ENCODE measurements at regions not wholly inside any gene's neighbourhood (a gene's known extent, or its start where the extent isn't known, plus 50 kb on each side); places are given as distances from the start of the nearest gene placed in this dataset.
"Not testable (repeated sequence)": the region's sequence is repeated elsewhere in the genome, so short reads cannot be mapped to it uniquely, and the experiment has no call there.

DNA sequence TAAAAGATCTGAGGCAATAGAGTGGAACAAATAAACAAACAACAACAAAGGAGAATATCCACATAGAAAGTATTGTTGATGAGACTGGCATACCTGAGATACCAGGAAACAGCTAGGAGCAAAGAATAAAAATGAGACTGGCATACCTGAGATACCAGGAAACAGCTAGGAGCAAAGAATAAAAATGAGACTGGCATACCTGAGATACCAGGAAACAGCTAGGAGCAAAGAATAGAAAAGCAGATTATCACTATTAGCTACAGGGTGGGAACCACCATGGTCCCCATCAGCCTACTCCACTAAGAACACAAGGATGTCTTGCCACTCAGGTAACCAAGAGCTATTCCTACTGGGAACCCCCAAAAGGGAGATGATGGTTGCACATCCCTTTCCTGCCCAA lies 230.2 kb upstream of the MMS22L start:
- H3K36me3 ChIP-seq (ENCODE audit: control insufficient read depth in 2 of 2, insufficient read depth in 2 of 2, low read length in 1 of 2); H3K4me1 ChIP-seq (ENCODE audit: control insufficient read depth, insufficient read depth, low read length); RAD21 ChIA-PET (ENCODE audit: unreplicated experiment); POLR2A ChIA-PET; BruUV-seq (replicated peaks); H3K4me3 ChIP-seq; intact Hi-C loops (cut with micrococcal nuclease; ENCODE audit: unreplicated experiment); FAIRE-seq; H2AFZ ChIP-seq (ENCODE audit: control insufficient read depth, low read depth, low read length); H3K9ac ChIP-seq (ENCODE audit: control insufficient read depth, insufficient read depth, low read length); H3K79me2 ChIP-seq (ENCODE audit: control insufficient read depth, insufficient read depth, low read length); H3K27ac ChIP-seq (ENCODE audit: control insufficient read depth, insufficient read depth); in situ Hi-C loops (cut with MboI); H3K27me3 ChIP-seq (replicated peaks in 1 of 2; ENCODE audit: control insufficient read depth in 2 of 2, insufficient read depth in 2 of 2, low read length in 1 of 2); H3K4me2 ChIP-seq (ENCODE audit: control insufficient read depth, insufficient read depth); ATAC-seq; H4K20me1 ChIP-seq (ENCODE audit: control insufficient read depth, insufficient read depth); H3K9me3 ChIP-seq (replicated peaks; ENCODE audit: control insufficient read depth, insufficient read depth, low read length); DNase-seq (ENCODE audit: low read depth, low spot score): not testable (repeated sequence)
- ChIA-PET CTCF (interaction anchor here (0.6 to 1.8 kb wide), 2 partner anchors 16 to 396 kb away, joined by 3 to 4 read pairs; no protein-coding TSS in a partner anchor), SMC1A (ENCODE audit: uncharacterized antibody, unreplicated experiment) (interaction anchor here (2.2 kb wide), 1 partner anchor 11 kb away, joined by 9 read pairs; no protein-coding TSS in a partner anchor)

DNA sequence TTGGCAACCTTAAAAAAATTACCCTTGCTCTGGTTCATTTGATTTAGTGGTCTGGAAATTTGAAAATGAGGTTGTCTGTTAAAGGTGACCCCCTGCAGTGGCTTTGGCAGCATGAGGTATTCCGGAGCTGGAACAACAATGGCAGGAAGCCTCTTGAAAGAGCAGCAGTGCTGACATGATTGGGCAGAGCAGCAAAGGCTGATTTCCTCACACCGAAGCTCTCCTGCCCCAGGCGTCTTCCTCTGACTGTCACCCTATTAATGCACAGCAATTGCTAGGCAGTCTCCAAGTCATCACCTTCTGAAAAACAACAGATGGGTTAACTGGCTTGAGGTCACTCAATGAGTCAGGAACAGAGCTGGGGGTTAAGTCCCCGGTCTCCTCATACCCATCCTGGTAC lies 241.8 kb upstream of the MMS22L start:
- Histone ChIP-seq H3K27ac (ENCODE audit: control insufficient read depth, insufficient read depth) (no peak overlapping the region), H3K36me3 (ENCODE audit: control insufficient read depth in 2 of 2, insufficient read depth in 2 of 2, low read length in 1 of 2) (no peaks in the 10 kb centered on the region), H3K27me3 (replicated peaks in 1 of 2; ENCODE audit: control insufficient read depth in 2 of 2, insufficient read depth in 2 of 2, low read length in 1 of 2) (no peaks in the 10 kb centered on the region), H3K4me1 (ENCODE audit: control insufficient read depth, insufficient read depth, low read length) (no peaks in the 10 kb centered on the region), H3K9me3 (replicated peaks; ENCODE audit: control insufficient read depth, insufficient read depth, low read length) (no peaks in the 10 kb centered on the region), H3K4me3 (no peak overlapping the region), H2AFZ (ENCODE audit: control insufficient read depth, low read depth, low read length) (no peak overlapping the region), H3K9ac (ENCODE audit: control insufficient read depth, insufficient read depth, low read length) (no peak overlapping the region), H3K79me2 (ENCODE audit: control insufficient read depth, insufficient read depth, low read length) (no peaks in the 10 kb centered on the region), H3K4me2 (ENCODE audit: control insufficient read depth, insufficient read depth) (no peak overlapping the region), H4K20me1 (ENCODE audit: control insufficient read depth, insufficient read depth) (no peaks in the 10 kb centered on the region)
- intact Hi-C loops (cut with micrococcal nuclease; ENCODE audit: unreplicated experiment), result no loop called here
- TF ChIP-seq, protein P1, sequence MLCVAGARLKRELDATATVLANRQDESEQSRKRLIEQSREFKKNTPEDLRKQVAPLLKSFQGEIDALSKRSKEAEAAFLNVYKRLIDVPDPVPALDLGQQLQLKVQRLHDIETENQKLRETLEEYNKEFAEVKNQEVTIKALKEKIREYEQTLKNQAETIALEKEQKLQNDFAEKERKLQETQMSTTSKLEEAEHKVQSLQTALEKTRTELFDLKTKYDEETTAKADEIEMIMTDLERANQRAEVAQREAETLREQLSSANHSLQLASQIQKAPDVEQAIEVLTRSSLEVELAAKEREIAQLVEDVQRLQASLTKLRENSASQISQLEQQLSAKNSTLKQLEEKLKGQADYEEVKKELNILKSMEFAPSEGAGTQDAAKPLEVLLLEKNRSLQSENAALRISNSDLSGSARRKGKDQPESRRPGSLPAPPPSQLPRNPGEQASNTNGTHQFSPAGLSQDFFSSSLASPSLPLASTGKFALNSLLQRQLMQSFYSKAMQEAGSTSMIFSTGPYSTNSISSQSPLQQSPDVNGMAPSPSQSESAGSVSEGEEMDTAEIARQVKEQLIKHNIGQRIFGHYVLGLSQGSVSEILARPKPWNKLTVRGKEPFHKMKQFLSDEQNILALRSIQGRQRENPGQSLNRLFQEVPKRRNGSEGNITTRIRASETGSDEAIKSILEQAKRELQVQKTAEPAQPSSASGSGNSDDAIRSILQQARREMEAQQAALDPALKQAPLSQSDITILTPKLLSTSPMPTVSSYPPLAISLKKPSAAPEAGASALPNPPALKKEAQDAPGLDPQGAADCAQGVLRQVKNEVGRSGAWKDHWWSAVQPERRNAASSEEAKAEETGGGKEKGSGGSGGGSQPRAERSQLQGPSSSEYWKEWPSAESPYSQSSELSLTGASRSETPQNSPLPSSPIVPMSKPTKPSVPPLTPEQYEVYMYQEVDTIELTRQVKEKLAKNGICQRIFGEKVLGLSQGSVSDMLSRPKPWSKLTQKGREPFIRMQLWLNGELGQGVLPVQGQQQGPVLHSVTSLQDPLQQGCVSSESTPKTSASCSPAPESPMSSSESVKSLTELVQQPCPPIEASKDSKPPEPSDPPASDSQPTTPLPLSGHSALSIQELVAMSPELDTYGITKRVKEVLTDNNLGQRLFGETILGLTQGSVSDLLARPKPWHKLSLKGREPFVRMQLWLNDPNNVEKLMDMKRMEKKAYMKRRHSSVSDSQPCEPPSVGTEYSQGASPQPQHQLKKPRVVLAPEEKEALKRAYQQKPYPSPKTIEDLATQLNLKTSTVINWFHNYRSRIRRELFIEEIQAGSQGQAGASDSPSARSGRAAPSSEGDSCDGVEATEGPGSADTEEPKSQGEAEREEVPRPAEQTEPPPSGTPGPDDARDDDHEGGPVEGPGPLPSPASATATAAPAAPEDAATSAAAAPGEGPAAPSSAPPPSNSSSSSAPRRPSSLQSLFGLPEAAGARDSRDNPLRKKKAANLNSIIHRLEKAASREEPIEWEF (IDR thresholded peaks at IDR 0.05; ENCODE audit: insufficient replicate concordance, low read depth, low read length), result no peak
- TF ChIP-seq CHD1 (IDR thresholded peaks at IDR 0.05; ENCODE audit: low read depth, low read length) (no peak), POLR2AphosphoS2 (IDR thresholded peaks at IDR 0.05; ENCODE audit: low read depth, low read length) (no peak), NFXL1 (IDR thresholded peaks at IDR 0.05; ENCODE audit: borderline replicate concordance) (no peak)
- TF ChIP-seq, protein P2, sequence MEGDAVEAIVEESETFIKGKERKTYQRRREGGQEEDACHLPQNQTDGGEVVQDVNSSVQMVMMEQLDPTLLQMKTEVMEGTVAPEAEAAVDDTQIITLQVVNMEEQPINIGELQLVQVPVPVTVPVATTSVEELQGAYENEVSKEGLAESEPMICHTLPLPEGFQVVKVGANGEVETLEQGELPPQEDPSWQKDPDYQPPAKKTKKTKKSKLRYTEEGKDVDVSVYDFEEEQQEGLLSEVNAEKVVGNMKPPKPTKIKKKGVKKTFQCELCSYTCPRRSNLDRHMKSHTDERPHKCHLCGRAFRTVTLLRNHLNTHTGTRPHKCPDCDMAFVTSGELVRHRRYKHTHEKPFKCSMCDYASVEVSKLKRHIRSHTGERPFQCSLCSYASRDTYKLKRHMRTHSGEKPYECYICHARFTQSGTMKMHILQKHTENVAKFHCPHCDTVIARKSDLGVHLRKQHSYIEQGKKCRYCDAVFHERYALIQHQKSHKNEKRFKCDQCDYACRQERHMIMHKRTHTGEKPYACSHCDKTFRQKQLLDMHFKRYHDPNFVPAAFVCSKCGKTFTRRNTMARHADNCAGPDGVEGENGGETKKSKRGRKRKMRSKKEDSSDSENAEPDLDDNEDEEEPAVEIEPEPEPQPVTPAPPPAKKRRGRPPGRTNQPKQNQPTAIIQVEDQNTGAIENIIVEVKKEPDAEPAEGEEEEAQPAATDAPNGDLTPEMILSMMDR (IDR thresholded peaks at IDR 0.05 in 2 of 3, conservative IDR thresholded peaks at IDR 0.05 in 1 of 3; ENCODE audit: control insufficient read depth in 2 of 3, extremely low read depth in 1 of 3, insufficient read depth in 1 of 3, low read depth in 3 of 3, low read length in 3 of 3), result no peak
- SMC1A ChIA-PET (ENCODE audit: uncharacterized antibody, unreplicated experiment), result interaction anchor here (1.3 to 2.2 kb wide), 2 partner anchors 11 to 23 kb away, joined by 3 to 9 read pairs; no protein-coding TSS in a partner anchor
- RAD21 ChIA-PET (ENCODE audit: unreplicated experiment), result interaction anchor here (1.3 kb wide), 1 partner anchor 12 kb away, joined by 4 read pairs; no protein-coding TSS in a partner anchor
- no peak for DNase-seq (ENCODE audit: low read depth, low spot score)
- CTCF ChIA-PET, result interaction anchor here (1.3 kb wide), 1 partner anchor 9 kb away, joined by 4 read pairs; no protein-coding TSS in a partner anchor
- ATAC-seq, result no peak
- in situ Hi-C loops (cut with MboI), result no loop called here
- POLR2A ChIA-PET, result no interaction called here
- WGBS (ENCODE audit: insufficient coverage, insufficient replicate concordance, low lambda C conversion rate, missing lambda C conversion rate), result 5% methylated on average over 4 of the region's 4 CpGs
- FAIRE-seq, result no peak
- no TSS peak for BruUV-seq (replicated peaks)

Data from GM12878 (cell line).